HuH-7 (cell line): ENCODE measurements at regions not wholly inside any gene's neighbourhood (a gene's known extent, or its start where the extent isn't known, plus 50 kb on each side); places are given as distances from the start of the nearest gene placed in this dataset.
"Not testable (repeated sequence)": the region's sequence is repeated elsewhere in the genome, so short reads cannot be mapped to it uniquely, and the experiment has no call there.

Experiments used
- DNase-seq: peaks from one replicate; pipeline ENCODE4 v3.0.0; 2011; ENCODE audit warnings: low spot score

- not testable (repeated sequence) for DNase-seq
Observed at GRCh38 chrX:141520750-141521149, 63.8 kb downstream of the SPANXA1 start.

- DNase-seq = not testable (repeated sequence)
Observed at GRCh38 chrX:141475788-141476187, 108.8 kb downstream of the SPANXA1 start.

GRCh38 chrX:141469469-141469868 lies 115.1 kb downstream of the SPANXA1 start:
- no peak for DNase-seq

GRCh38 chrX:141468940-141469339 lies 115.6 kb downstream of the SPANXA1 start:
- DNase-seq = no peak

GRCh38 chrX:141467442-141467841 lies 117.1 kb downstream of the SPANXA1 start:
- DNase-seq = peak; percentile 0

- DNase-seq = no peak
Observed at GRCh38 chrX:141455103-141455502, 129.4 kb downstream of the SPANXA1 start.

GRCh38 chrX:141443922-141444321 lies 140.6 kb downstream of the SPANXA1 start:
- DNase-seq = no peak

GRCh38 chrX:141439651-141440050 lies 144.9 kb downstream of the SPANXA1 start:
- DNase-seq = no peak

GRCh38 chrX:141415889-141416288 lies 168.6 kb downstream of the SPANXA1 start:
- DNase-seq = no peak

GRCh38 chrX:141405853-141406492 lies 163.7 kb upstream of the SPANXC start:
- DNase-seq = no peak

GRCh38 chrX:141405486-141405852 lies 163.2 kb upstream of the SPANXC start:
- no peak for DNase-seq

GRCh38 chrX:141402897-141403610 lies 160.7 kb upstream of the SPANXC start:
- DNase-seq = no peak

GRCh38 chrX:141396536-141396935 lies 154.2 kb upstream of the SPANXC start:
- no peak for DNase-seq

- DNase-seq = no peak
Observed at GRCh38 chrX:141375011-141375760, 132.9 kb upstream of the SPANXC start.

- DNase-seq = no peak
Observed at GRCh38 chrX:141341743-141342142, 99.4 kb upstream of the SPANXC start.

- DNase-seq = no peak
Observed at GRCh38 chrX:141341341-141341740, 99.0 kb upstream of the SPANXC start.

GRCh38 chrX:141320801-141321200 lies 78.5 kb upstream of the SPANXC start:
- DNase-seq = no peak

GRCh38 chrX:141314441-141314840 lies 72.1 kb upstream of the SPANXC start:
- DNase-seq = no peak

- no peak for DNase-seq
Observed at GRCh38 chrX:141301017-141301416, 58.7 kb upstream of the SPANXC start.
